GM12892 (cell line): ENCODE measurements at regions not wholly inside any gene's neighbourhood (a gene's known extent, or its start where the extent isn't known, plus 50 kb on each side); places are given as distances from the start of the nearest gene placed in this dataset.

Source experiments
- DNase-seq: peaks from one replicate; pipeline ENCODE4 v3.0.0; 2011; ENCODE audit not compliant: insufficient read length
- FAIRE-seq: peaks from 2 replicates; lab custom pipeline; 2011; peaks lifted over from hg19 to GRCh38; lab: Jason Lieb, UNC
- POLR2A ChIP-seq: IDR thresholded peaks from 2 replicates; pipeline ENCODE4 v1.6.1; 2011; ENCODE audit warnings: low read depth, low read length, control low read depth
- POLR2AphosphoS5 ChIP-seq: IDR thresholded peaks from 2 replicates; pipeline ENCODE4 v1.6.1; 2011; ENCODE audit warnings: low read depth, low read length, control low read depth
- TAF1 ChIP-seq: IDR thresholded peaks from 2 replicates; pipeline ENCODE4 v1.6.1; 2011; ENCODE audit warnings: low read depth, mild to moderate bottlenecking, control low read depth, low read length, borderline replicate concordance

- DNase-seq (no peak), FAIRE-seq (no peak)
- TF ChIP-seq POLR2A (no peak), TAF1 (no peak), POLR2AphosphoS5 (no peak)
These were observed 762.8 kb upstream of the WWC1 start for GRCh38 chr5:167528651-167529050.

- FAIRE-seq = no peak
- no peak for DNase-seq
- TF ChIP-seq POLR2A = no peak
These were observed 760.9 kb upstream of the WWC1 start for GRCh38 chr5:167530548-167530947.

- no peak for FAIRE-seq
- DNase-seq = no peak
- no peak for TF ChIP-seq POLR2A
- TF ChIP-seq POLR2AphosphoS5 = no peak
- TF ChIP-seq TAF1 = no peak
These were observed 757.3 kb upstream of the WWC1 start for GRCh38 chr5:167533814-167534795.

GRCh38 chr5:167539747-167540146, 751.7 kb upstream of the WWC1 start:
- no peak for FAIRE-seq
- TF ChIP-seq POLR2AphosphoS5 = no peak
- TF ChIP-seq TAF1 = no peak
- no peak for TF ChIP-seq POLR2A

GRCh38 chr5:167546270-167546669, 745.2 kb upstream of the WWC1 start:
- no peak for DNase-seq
- no peak for FAIRE-seq
- TF ChIP-seq POLR2AphosphoS5 = no peak

More at GRCh38 chr5:167539747-167540146, 751.7 kb upstream of the WWC1 start:
- no peak for DNase-seq

- FAIRE-seq = no peak
- TF ChIP-seq TAF1 (no peak), POLR2A (no peak), POLR2AphosphoS5 (no peak)
- no peak for DNase-seq
These were observed 739.1 kb upstream of the WWC1 start for GRCh38 chr5:167552356-167552755.

GRCh38 chr5:167553511-167553910, 737.9 kb upstream of the WWC1 start:
- DNase-seq = no peak
- TF ChIP-seq POLR2AphosphoS5 (no peak), POLR2A (no peak), TAF1 (no peak)
- FAIRE-seq = no peak

- no peak for FAIRE-seq
- no peak for DNase-seq
- TF ChIP-seq TAF1 (no peak), POLR2AphosphoS5 (no peak), POLR2A (no peak)
These were observed 736.7 kb upstream of the WWC1 start for GRCh38 chr5:167554564-167555290.

- TF ChIP-seq POLR2A (no peak), TAF1 (no peak), POLR2AphosphoS5 (no peak)
- DNase-seq (no peak), FAIRE-seq (no peak)
These were observed 735.8 kb upstream of the WWC1 start for GRCh38 chr5:167555565-167556166.

- no peak for TF ChIP-seq TAF1
- no peak for TF ChIP-seq POLR2A
- FAIRE-seq = no peak
These were observed 734.1 kb upstream of the WWC1 start for GRCh38 chr5:167557359-167557758.

GRCh38 chr5:167561796-167562195, 729.6 kb upstream of the WWC1 start:
- DNase-seq (no peak), FAIRE-seq (no peak)
- no peak for TF ChIP-seq TAF1
- TF ChIP-seq POLR2AphosphoS5 = no peak
- no peak for TF ChIP-seq POLR2A

More at GRCh38 chr5:167557359-167557758, 734.1 kb upstream of the WWC1 start:
- no peak for DNase-seq
